ENCODE measurements at regions not wholly inside any gene's neighbourhood (a gene's known extent, or its start where the extent isn't known, plus 50 kb on each side); places are given as distances from the start of the nearest gene placed in this dataset.
"Not testable (repeated sequence)": the region's sequence is repeated elsewhere in the genome, so short reads cannot be mapped to it uniquely, and the experiment has no call there.

- ChIA-PET CTCF (interaction anchor here (0.5 kb wide), 1 partner anchor 518 kb away, joined by 3 read pairs; no protein-coding TSS in a partner anchor), POLR2A (no interaction called here)
- Mint-ChIP-seq H3K4me1 (no peaks in the 10 kb centered on the region), H3K4me3 (no peak overlapping the region), H3K36me3 (ENCODE audit: low read depth) (no peaks in the 10 kb centered on the region), H3K27ac (no peak overlapping the region), H3K27me3 (peaks cover 2% of the 10 kb centered on the region), H3K9me3 (ENCODE audit: low read depth) (peaks cover 4% of the 10 kb centered on the region)
- DNase-seq, result no peak
- intact Hi-C loops (cut with DNase I, micrococcal nuclease), result no loop called here
- ATAC-seq, result no peak
Measured at GRCh38 chr20:22716821-22717351, 132.5 kb upstream of the FOXA2 start.

- no peaks in the 10 kb centered on the region for H3K4me1 Mint-ChIP-seq
Measured at GRCh38 chr20:22717466-22717865, 133.1 kb upstream of the FOXA2 start.

GRCh38 chr20:22719167-22719591 is 134.8 kb upstream of the FOXA2 start:
- no peak overlapping the region for H3K27ac Mint-ChIP-seq
- intact Hi-C loops (cut with DNase I, micrococcal nuclease), result no loop called here
- H3K4me3 Mint-ChIP-seq, result no peak overlapping the region
- ChIA-PET CTCF (no interaction called here), POLR2A (no interaction called here)
- no peaks in the 10 kb centered on the region for H3K36me3 Mint-ChIP-seq (ENCODE audit: low read depth)
- peaks cover under 1% of the 10 kb centered on the region for H3K9me3 Mint-ChIP-seq (ENCODE audit: low read depth)
- DNase-seq (no peak), ATAC-seq (no peak)
- peaks cover 2% of the 10 kb centered on the region for H3K27me3 Mint-ChIP-seq
- H3K4me1 Mint-ChIP-seq, result no peaks in the 10 kb centered on the region

More at GRCh38 chr20:22717466-22717865, 133.1 kb upstream of the FOXA2 start:
- Mint-ChIP-seq H3K9me3 (ENCODE audit: low read depth) (peaks cover 4% of the 10 kb centered on the region), H3K36me3 (ENCODE audit: low read depth) (no peaks in the 10 kb centered on the region), H3K27me3 (peaks cover 2% of the 10 kb centered on the region), H3K4me3 (no peak overlapping the region), H3K27ac (no peak overlapping the region)
- ATAC-seq (no peak), DNase-seq (no peak)
- POLR2A ChIA-PET, result no interaction called here
- CTCF ChIA-PET, result interaction anchor here (0.5 to 1.1 kb wide), 2 partner anchors 26 to 517 kb away, joined by 3 to 4 read pairs; no protein-coding TSS in a partner anchor
- intact Hi-C loops (cut with DNase I, micrococcal nuclease), result no loop called here

- ATAC-seq (no peak), DNase-seq (no peak)
- Mint-ChIP-seq H3K9me3 (ENCODE audit: low read depth) (no peaks in the 10 kb centered on the region), H3K36me3 (ENCODE audit: low read depth) (no peaks in the 10 kb centered on the region), H3K27ac (no peak overlapping the region), H3K4me1 (no peaks in the 10 kb centered on the region), H3K27me3 (peaks cover 2% of the 10 kb centered on the region), H3K4me3 (no peak overlapping the region)
- CTCF ChIA-PET, result no interaction called here
- POLR2A ChIA-PET, result no interaction called here
- intact Hi-C loops (cut with DNase I, micrococcal nuclease), result no loop called here
Measured at GRCh38 chr20:22720206-22720605, 135.8 kb upstream of the FOXA2 start.

GRCh38 chr20:22722811-22723210 is 138.4 kb upstream of the FOXA2 start:
- H3K27ac Mint-ChIP-seq, result no peak overlapping the region
- CTCF ChIA-PET, result interaction anchor here (0.6 to 1.8 kb wide), 3 partner anchors 17 to 39 kb away, joined by 3 read pairs; no protein-coding TSS in a partner anchor
- H3K9me3 Mint-ChIP-seq (ENCODE audit: low read depth), result peaks cover 2% of the 10 kb centered on the region
- intact Hi-C loops (cut with DNase I, micrococcal nuclease), result no loop called here
- DNase-seq, result no peak
- peaks cover 2% of the 10 kb centered on the region for H3K27me3 Mint-ChIP-seq
- H3K4me3 Mint-ChIP-seq, result no peak overlapping the region
- no peaks in the 10 kb centered on the region for H3K4me1 Mint-ChIP-seq
- POLR2A ChIA-PET, result no interaction called here
- no peak for ATAC-seq
- no peaks in the 10 kb centered on the region for H3K36me3 Mint-ChIP-seq (ENCODE audit: low read depth)

GRCh38 chr20:22723659-22724058 is 139.3 kb upstream of the FOXA2 start:
- DNase-seq (no peak), ATAC-seq (no peak)
- Mint-ChIP-seq H3K4me3 (no peak overlapping the region), H3K27ac (no peak overlapping the region), H3K36me3 (ENCODE audit: low read depth) (no peaks in the 10 kb centered on the region), H3K27me3 (peaks cover 2% of the 10 kb centered on the region), H3K4me1 (no peaks in the 10 kb centered on the region), H3K9me3 (ENCODE audit: low read depth) (peaks cover 2% of the 10 kb centered on the region)
- intact Hi-C loops (cut with DNase I, micrococcal nuclease), result no loop called here
- ChIA-PET CTCF (interaction anchor here (0.6 to 1.4 kb wide), 2 partner anchors 32 to 40 kb away, joined by 3 read pairs; no protein-coding TSS in a partner anchor), POLR2A (no interaction called here)

- Mint-ChIP-seq H3K4me1 (no peaks in the 10 kb centered on the region), H3K27ac (no peak overlapping the region), H3K27me3 (peaks cover 2% of the 10 kb centered on the region), H3K9me3 (ENCODE audit: low read depth) (peaks cover 4% of the 10 kb centered on the region), H3K4me3 (no peak overlapping the region), H3K36me3 (ENCODE audit: low read depth) (no peaks in the 10 kb centered on the region)
- intact Hi-C loops (cut with DNase I, micrococcal nuclease), result loop anchor here in 1 of 2 experiments (5.0 kb wide), 1 partner anchor 49 kb away; no protein-coding TSS in a partner anchor
- CTCF ChIA-PET, result no interaction called here
- DNase-seq (no peak), ATAC-seq (no peak)
- POLR2A ChIA-PET, result no interaction called here
Measured at GRCh38 chr20:22728146-22728745, 143.9 kb upstream of the FOXA2 start.

- DNase-seq (no peak), ATAC-seq (no peak)
- ChIA-PET CTCF (no interaction called here), POLR2A (no interaction called here)
- H3K27me3 Mint-ChIP-seq, result peaks cover 2% of the 10 kb centered on the region
- intact Hi-C loops (cut with DNase I, micrococcal nuclease), result loop anchor here in 1 of 2 experiments (5.0 kb wide), 1 partner anchor 48 kb away; no protein-coding TSS in a partner anchor
- no peak overlapping the region for H3K27ac Mint-ChIP-seq
- H3K4me3 Mint-ChIP-seq, result no peak overlapping the region
- no peaks in the 10 kb centered on the region for H3K4me1 Mint-ChIP-seq
- peaks cover 4% of the 10 kb centered on the region for H3K9me3 Mint-ChIP-seq (ENCODE audit: low read depth)
- no peaks in the 10 kb centered on the region for H3K36me3 Mint-ChIP-seq (ENCODE audit: low read depth)
Measured at GRCh38 chr20:22729180-22729579, 144.8 kb upstream of the FOXA2 start.

GRCh38 chr20:22729616-22730236 is 145.4 kb upstream of the FOXA2 start:
- no peak for DNase-seq
- Mint-ChIP-seq H3K27me3 (peaks cover 2% of the 10 kb centered on the region), H3K36me3 (ENCODE audit: low read depth) (no peaks in the 10 kb centered on the region), H3K4me3 (no peak overlapping the region), H3K27ac (no peak overlapping the region), H3K9me3 (ENCODE audit: low read depth) (peaks cover 4% of the 10 kb centered on the region), H3K4me1 (no peaks in the 10 kb centered on the region)
- POLR2A ChIA-PET, result no interaction called here
- no peak for ATAC-seq
- CTCF ChIA-PET, result no interaction called here
- intact Hi-C loops (cut with DNase I, micrococcal nuclease), result loop anchor here in 1 of 2 experiments (5.0 kb wide), 1 partner anchor 48 kb away; no protein-coding TSS in a partner anchor

GRCh38 chr20:22732751-22733150 is 148.4 kb upstream of the FOXA2 start:
- intact Hi-C loops (cut with DNase I, micrococcal nuclease), result no loop called here
- no peaks in the 10 kb centered on the region for H3K36me3 Mint-ChIP-seq (ENCODE audit: low read depth)
- H3K4me3 Mint-ChIP-seq, result no peak overlapping the region
- DNase-seq (no peak), ATAC-seq (no peak)
- no peak overlapping the region for H3K27ac Mint-ChIP-seq
- H3K9me3 Mint-ChIP-seq (ENCODE audit: low read depth), result peaks cover 2% of the 10 kb centered on the region
- H3K4me1 Mint-ChIP-seq, result no peaks in the 10 kb centered on the region
- peaks cover 3% of the 10 kb centered on the region for H3K27me3 Mint-ChIP-seq
- CTCF ChIA-PET, result no interaction called here
- POLR2A ChIA-PET, result no interaction called here

GRCh38 chr20:22734946-22735647 is 150.7 kb upstream of the FOXA2 start:
- CTCF ChIA-PET, result interaction anchor here (1.0 to 1.2 kb wide), 2 partner anchors 28 to 43 kb away, joined by 3 to 4 read pairs; no protein-coding TSS in a partner anchor
- H3K36me3 Mint-ChIP-seq (ENCODE audit: low read depth); POLR2A ChIA-PET; H3K27ac Mint-ChIP-seq; H3K27me3 Mint-ChIP-seq; H3K4me1 Mint-ChIP-seq; ATAC-seq; H3K9me3 Mint-ChIP-seq (ENCODE audit: low read depth); intact Hi-C loops (cut with DNase I, micrococcal nuclease); H3K4me3 Mint-ChIP-seq: not testable (repeated sequence)
- peak; percentile 41 for DNase-seq
